ENCODE measurements at regions not wholly inside any gene's neighbourhood (a gene's known extent, or its start where the extent isn't known, plus 50 kb on each side); places are given as distances from the start of the nearest gene placed in this dataset.

GRCh38 chr3:150264561-150265279 lies 143.4 kb upstream of the TSC22D2 start:
- DNase-seq = no peak

GRCh38 chr3:150261958-150262357 lies 146.1 kb upstream of the TSC22D2 start:
- no peak for DNase-seq

- DNase-seq = no peak
Measured at GRCh38 chr3:150261418-150261817, 146.7 kb upstream of the TSC22D2 start.

- no peak for DNase-seq
Measured at GRCh38 chr3:150260398-150260710, 147.7 kb upstream of the TSC22D2 start.

GRCh38 chr3:150259526-150260397 lies 148.3 kb upstream of the TSC22D2 start:
- DNase-seq = no peak

- DNase-seq = no peak
Measured at GRCh38 chr3:150256782-150257181, 151.3 kb upstream of the TSC22D2 start.

GRCh38 chr3:150256318-150256717 lies 151.8 kb upstream of the TSC22D2 start:
- no peak for DNase-seq

- no peak for DNase-seq
Measured at GRCh38 chr3:150255826-150256225, 152.3 kb upstream of the TSC22D2 start.

GRCh38 chr3:150255413-150255812 lies 152.7 kb upstream of the TSC22D2 start:
- DNase-seq = peak; percentile 82

- peak; percentile 36 for DNase-seq
Measured at GRCh38 chr3:150254309-150254708, 153.8 kb upstream of the TSC22D2 start.

- DNase-seq = peak; percentile 68
Measured at GRCh38 chr3:150253622-150254021, 154.5 kb upstream of the TSC22D2 start.

GRCh38 chr3:150252462-150252861 lies 155.6 kb upstream of the TSC22D2 start:
- no peak for DNase-seq

- peak; percentile 29 for DNase-seq
Measured at GRCh38 chr3:150251187-150252062, 156.7 kb upstream of the TSC22D2 start.

GRCh38 chr3:150249779-150250470 lies 158.2 kb upstream of the TSC22D2 start:
- DNase-seq = no peak

- DNase-seq = no peak
Measured at GRCh38 chr3:150248888-150249681, 159.0 kb upstream of the TSC22D2 start.

- DNase-seq = no peak
Measured at GRCh38 chr3:150248116-150248887, 159.8 kb upstream of the TSC22D2 start.

GRCh38 chr3:150247441-150247840 lies 160.7 kb upstream of the TSC22D2 start:
- DNase-seq = no peak

- no peak for DNase-seq
Measured at GRCh38 chr3:150243466-150243865, 164.6 kb upstream of the TSC22D2 start.

- peak; percentile 10 for DNase-seq
Measured at GRCh38 chr3:150242220-150242936, 165.7 kb upstream of the TSC22D2 start.

GRCh38 chr3:150240891-150241290 lies 167.2 kb upstream of the TSC22D2 start:
- no peak for DNase-seq
